ENCODE measurements at regions not wholly inside any gene's neighbourhood (a gene's known extent, or its start where the extent isn't known, plus 50 kb on each side); places are given as distances from the start of the nearest gene placed in this dataset.

DNA sequence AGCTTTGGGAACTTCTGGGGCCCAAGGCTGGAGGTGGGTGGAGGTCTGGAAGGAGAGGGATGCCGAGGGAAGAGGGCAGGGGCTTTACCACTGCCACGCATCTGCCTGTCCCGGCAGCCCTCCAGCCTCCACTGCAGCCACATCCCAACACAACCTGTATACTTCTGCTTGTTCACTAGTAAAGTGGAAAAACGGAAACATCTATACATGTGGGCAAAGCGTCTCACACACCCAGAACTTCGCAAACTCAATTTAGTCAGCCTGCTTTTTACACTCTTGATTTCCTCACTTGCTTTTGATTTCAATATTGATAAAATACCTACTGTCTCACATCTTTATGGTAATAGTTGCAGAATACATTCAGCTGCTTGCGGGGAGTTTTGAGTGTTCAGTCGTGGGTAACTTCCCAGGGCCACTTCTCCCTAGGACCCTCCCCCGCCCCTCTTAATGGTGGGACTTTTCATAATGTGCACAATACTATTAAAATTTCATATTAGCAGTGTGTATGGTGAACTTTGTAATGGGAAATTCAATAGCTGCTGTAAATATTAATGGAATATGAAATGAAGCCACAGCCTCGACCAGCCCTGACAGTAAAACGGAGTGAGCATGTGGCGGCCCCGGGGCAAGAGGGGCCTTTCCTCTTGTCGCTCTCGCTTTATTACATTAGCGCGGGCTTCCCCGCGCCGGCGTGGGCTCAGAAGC is 85.2 kb downstream of the NR2F2 start:
- DNase-seq, result no peak

DNA sequence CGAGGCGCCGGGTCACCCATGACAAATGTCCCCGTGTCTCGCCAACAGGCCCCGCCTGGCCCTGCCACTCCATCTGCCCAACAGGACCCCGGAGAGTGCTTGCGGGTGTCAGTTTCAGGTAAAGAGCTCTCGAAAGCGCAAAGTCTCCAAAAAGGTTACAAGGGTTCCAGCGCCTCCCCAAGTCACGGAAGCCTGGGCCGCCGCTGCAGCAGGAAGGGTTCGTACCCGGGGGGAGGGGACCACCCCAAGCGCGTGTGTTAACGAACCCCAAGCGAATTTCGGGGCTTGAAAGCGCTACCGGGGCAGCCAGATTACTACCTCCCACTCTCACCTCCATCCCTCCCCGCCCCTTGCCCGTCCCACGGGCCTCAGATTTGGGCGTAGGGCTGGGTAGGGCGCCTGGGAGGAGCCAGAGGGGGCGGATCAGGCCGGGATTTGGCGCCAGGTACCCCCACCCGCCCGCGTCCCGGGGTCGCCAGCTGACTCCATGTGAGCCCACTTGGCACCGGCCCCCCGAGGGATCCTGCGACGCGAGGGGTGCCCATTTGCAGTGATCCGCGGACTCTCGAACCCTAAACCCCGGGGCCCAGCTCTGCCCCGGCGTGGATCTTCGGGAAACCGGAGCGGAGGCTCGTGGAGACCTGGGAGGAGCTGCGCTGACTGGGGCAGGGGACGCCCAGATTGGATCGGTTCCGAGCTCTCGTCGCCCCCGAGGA is 85.9 kb downstream of the NR2F2 start:
- DNase-seq, result no peak

DNA sequence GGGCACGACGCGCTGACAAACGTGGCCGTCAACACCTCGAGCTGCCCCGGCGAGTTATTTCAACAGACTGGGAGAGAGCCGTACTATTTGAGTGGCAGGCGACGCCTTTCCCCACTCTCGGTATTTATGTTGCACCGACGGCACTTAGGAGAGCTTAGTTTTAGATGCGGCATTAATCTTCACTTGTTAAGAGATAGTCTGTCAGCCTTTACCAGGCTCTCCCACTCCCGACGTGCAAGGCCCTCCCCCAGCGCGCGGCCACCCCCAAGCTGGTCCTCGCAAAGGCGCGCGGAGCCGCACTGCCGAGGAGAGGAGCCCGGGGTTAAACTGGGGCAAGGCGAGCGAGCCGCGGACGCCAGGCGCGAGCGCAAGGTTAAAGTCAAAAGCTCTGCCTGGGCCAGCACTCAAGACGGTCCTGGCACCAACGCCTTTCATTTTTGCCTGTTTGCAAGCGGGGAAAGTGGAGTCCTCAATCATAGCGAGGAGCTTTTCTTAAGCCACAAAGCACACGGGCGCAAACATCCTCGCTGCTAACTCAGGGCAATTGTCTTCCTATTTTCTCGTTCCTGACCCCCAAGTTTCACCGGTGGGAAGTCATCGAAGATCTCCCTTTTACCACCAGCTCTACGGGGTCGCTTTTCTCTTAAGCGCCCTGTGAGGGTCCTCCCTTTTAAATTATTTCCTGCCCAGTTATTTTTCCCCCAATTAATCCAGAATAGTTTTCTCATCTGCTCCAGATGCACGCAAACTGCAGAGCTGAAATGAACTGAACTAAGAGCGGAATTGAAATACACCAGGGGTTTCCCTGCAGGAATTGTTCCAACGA is 86.6 kb downstream of the NR2F2 start:
- peak; percentile 3 for DNase-seq

DNA sequence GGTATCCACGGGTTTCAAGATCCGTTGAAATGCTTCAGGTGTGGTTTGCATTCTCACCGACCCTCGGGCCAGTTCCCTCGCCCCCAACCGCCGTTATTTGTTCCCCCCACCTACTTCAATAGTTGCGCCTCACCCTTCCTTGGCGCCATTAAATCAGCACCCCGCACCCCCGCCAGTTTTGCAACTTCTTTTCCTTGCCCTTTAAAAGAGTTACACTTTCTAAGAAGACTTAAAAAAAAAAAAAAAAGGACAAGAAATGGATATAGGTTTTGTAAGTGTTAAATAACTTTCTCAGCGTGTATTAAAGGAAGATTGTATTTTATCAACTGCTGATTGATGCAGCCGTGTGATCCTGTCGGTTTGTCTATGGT is 87.2 kb downstream of the NR2F2 start:
- DNase-seq, result no peak

DNA sequence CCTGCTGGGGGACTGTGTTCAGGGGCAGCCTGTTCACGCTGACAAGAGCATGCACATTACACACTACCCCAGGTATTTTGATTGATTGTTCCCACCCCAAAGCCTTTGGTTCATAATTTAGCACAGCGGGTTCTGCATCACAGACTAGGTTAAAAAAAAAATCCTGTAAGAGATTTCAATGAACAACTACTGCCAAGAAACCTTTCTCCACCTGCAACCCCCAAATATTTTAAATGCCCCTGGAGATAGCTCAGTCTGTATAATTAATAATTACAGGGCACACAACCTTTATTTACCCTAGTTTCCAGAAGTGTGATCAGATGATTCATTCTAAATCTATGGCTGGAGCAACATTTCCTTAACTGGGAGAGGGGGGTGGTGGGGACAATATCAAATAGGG is 87.6 kb downstream of the NR2F2 start:
- no peak for DNase-seq

DNA sequence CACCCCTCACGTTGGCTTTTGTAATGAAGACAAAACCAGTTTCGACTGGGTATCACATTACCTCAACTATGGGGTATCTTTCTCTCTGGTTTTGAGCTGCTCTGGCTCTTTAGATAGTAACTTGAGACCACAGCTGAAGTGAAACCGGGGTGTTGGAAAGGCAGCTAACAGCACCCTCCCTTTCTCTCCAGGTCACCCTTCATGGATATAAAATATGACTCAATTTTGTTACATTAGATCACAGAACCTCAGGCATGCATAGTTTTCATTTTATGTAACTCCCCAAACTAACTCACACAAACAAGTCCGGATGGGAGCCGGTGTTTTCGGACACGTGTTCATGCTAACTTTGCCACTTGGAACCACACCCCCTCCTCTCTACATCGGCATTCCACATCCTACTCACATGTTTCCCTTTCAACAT is 90.7 kb downstream of the NR2F2 start:
- no peak for DNase-seq

DNA sequence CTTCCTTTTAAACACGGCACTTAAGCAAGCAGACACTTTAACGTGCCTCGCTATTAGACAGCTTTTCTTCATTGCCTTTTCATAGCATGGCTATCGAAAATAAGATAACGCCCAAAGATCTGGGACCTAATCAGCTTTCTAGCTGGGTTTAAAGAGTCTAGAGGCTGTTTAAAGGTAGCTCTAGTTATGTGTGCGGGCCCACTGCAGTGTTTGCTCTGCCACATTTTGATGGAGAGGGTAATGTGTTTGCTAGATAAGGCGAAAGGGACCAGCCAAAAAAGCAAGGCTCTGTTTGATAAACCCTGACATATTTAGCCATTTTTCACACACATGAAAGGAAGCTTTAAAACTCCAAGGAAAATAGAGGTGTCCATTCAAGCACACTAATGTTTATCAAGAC is 91.6 kb downstream of the NR2F2 start:
- DNase-seq, result no peak

DNA sequence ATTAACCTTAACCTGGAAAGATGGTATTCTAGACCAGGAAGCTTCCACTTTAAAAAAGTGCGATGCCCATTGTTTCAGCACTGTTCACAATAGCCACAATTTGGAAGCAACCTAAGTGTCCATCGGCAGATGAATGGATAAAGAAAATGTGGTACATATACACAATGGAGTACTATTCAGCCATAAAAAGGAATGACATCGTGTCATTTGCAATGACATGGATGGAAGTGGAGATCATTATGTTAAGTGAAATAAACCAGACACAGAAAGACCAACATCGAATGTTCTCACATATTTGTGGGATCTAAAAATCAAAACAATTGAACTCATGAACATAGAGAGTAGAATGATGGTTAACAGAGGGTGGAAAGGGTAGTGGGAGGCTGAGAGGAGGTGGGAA is 94.2 kb downstream of the NR2F2 start:
- no peak for DNase-seq

DNA sequence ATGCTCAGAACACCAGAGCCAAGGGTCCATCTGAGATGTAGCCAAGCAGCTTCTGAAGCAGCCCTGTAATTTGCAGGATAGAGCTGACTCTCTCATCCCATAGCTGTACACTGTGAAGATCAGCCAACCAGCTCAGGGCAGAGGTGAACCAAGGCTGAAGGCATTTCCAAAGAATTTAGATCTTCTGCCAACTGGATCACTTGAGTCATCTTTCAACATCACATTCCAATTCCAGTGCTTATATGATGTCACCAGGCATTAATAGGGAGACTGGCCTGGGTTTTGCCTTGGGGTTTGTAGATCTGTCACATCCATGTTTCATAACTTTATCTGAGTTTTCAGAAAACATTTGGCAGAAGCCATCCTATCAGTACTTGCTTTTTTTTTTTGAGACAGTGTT is 98.2 kb downstream of the NR2F2 start:
- DNase-seq, result no peak

DNA sequence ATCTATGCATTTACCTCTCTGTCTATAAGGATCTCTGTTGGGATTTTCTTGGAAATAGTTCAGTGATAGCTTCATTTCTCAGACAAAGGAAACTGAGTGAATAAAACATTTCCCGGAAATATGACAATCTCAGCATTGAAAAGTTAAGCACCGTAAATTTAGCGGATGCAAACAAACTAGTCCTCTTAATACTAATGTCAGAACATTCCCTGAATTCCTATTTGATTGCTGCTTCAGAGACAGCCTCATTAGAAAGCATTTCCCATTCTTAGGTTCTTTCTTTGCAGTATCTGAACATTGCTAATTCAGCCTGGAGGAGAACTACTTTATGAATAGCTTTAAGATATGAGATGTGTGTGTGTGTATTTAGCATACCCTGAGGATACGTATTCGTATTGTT is 101.3 kb downstream of the NR2F2 start:
- DNase-seq, result no peak

DNA sequence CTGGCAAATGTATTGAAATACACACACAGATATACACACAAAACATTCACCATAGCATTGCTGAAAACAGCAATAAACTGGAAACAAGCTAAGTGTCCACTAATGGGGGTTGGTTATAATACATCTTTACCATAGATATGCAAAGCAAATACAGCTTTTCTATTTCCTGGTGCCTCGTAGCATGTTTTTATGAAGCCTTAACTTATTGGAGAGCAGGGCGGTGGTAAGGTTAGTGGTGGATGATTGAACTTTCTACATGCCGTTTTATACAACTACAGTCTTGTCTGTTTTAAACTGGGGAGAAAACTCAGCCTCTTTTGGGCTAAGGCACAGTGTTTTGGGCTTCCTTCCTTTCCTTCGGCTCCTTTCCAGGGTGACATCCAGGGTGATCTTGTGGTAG is 104.5 kb downstream of the NR2F2 start:
- DNase-seq, result no peak

DNA sequence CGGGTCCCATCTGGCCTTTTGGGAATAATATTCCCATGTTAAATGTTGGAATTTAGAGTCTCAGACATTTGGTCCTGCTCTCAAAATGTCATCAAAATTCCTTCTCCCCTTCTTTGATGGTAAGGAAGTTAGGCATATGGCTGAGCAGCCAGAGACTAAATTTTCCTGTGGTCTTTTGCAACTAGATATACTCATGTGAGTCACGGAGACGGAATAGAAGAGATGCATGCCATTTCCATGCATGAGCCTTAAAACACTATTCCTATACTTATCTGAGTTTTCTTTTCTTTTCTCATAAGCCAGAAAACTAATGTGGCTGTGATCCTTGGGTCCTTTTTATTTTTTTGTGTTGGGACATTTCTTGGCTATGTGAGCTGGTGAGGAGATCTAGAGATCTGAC is 105.3 kb downstream of the NR2F2 start:
- no peak for DNase-seq

DNA sequence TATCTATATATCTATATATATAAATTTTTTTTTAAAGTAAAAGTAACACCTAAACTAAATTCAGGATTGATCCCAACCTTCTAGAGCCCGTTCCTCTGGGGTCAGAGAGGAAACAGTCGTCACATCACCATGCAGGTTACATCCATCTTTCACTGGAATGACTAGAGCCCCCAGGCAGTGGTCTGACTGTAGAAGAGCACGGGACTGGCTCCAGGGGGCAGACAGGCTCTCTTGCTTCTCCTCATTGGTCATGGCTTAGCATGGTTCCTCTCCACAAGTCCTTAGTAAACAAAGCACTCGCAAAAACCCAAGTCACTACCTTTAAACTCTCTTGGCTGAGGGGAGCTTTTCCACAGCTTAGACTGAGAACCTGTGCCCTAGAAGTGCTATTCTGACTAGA is 110.5 kb downstream of the NR2F2 start:
- DNase-seq, result no peak

DNA sequence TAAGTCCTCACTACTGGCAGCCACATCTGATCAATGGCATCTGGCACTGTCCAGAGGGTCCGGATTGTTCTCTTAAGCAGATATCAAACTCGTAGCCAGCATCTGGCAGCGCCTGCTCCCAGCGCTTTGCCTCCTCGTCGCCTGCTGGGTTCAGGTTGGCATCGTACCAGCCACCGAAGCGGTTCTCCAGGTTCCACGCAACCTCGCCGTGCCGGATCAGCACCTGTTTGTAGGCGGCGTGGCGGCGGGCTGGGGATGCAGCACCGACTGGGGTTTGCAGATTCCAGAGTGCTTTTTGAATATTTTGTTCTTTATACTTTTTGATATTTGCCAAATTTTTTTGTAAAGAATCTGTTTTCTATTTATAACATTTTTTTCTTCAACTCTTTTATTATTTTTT is 111.6 kb downstream of the NR2F2 start:
- DNase-seq, result no peak

DNA sequence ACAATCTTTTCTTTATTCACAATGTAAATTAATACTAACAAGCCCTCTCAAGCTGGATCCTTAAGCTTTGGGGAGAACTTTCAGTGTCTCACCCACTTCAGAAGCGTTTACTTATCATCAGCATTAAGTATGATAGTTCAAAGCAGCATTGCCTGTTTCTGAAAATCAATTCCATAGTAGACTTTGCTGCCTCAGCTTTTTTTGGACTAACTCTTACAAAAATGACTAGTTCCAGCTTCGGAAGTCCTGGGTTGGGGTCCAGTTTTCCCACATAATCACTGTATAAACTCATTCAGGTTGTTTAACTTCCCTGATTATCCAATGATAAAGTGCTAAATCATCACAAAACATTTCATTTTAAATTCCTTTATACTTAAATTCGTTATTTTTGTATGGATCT is 114.4 kb downstream of the NR2F2 start:
- no peak for DNase-seq

DNA sequence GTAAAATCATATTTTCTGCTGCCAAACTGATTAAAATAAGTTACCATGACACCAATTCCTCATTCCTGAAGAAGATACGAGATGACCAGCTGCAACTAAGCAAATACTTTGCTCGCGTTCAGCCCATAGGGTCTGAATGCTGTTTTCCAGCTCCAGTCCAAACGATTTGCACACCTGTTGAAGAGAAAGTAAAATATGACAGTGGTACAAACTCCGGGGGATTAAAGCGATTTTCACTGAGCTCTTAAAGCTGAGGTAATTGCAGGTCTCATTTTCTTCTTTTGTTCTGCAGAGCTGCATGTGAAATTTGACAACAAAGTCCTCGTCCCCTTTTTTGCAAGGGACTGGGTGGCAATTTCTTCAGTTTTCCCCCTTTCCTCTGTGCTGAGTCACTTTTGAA is 118.4 kb downstream of the NR2F2 start:
- DNase-seq, result no peak

DNA sequence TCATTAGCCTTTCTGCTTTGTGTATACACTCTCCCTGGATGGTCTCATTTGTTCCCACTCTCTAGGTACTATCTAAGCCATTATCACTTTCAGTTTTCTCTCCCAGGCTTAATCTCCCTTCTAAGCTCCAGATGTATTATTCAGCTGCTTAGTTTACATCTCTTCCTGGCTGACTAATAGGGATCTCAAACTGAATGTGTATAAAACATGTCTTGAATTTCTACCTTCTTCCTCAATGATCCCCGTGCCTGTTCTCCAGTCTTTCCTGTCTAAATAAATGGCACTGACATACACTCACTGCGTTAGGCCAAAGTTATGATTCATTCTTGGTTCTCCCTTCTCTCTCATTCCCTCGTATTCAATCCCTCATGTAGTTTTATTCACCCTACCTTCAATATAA is 127.3 kb downstream of the NR2F2 start:
- no peak for DNase-seq

DNA sequence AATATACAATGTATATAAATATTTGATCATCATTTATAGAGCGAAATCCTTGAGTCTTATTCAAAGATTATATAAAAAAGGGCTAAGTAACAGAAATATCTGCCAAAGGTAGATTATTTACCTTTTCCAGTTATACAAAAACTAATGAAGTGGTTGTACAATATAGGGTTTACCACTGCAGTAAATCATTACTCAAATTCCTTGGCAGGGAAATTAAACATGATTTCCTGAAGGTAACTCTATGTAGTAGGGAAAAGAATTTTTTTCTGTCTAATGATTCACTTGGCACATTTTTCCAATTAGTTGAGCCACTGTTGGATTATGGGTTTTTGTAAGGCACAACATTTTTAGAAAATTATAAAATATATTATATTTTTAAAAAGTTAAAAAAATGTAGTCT is 129.6 kb downstream of the NR2F2 start:
- no peak for DNase-seq

DNA sequence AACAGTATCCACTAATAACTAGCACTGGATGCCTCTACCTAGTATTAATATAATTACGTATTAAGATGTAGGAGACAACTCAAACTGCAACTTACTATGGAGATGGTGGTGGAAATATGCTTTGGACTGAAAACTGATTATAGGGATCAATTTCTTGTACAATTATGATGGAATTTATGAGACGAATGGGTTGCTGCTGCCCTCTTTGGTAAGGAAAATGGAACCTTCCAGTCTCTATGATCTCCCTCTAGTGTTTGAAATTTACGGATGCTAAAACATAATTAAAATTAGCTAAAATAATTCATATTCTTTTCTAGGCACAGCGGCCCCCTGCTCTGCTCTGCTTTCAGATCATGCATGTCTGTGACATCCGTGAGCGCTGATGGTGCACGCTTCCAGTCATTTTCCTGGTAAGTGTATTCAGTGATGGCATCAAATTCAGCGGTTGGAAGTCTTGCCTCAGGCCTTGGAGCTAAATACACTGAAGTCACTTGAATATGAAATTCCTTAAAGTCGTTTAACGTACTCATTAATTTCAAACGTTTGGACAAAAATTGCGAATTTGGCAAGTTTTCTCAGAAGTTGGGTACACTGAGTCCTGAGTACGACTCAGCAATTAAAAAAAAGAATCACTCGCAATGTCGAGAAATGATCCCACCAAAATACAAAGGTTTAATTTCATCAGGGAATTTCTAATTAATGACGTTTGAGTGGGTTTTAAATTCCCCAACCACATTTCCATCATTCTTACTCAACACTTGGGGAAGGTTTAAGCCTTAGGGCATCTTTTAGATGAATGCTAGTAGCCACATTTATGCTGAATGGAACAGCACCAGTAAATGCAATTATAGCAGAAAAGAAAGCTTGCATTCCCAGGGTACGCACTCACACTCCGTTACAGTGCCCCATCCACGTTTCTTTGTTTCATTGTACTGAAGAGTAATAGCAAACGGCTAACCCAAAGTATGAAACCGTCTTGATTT is 132.6 kb downstream of the NR2F2 start:
- DNase-seq, result no peak

DNA sequence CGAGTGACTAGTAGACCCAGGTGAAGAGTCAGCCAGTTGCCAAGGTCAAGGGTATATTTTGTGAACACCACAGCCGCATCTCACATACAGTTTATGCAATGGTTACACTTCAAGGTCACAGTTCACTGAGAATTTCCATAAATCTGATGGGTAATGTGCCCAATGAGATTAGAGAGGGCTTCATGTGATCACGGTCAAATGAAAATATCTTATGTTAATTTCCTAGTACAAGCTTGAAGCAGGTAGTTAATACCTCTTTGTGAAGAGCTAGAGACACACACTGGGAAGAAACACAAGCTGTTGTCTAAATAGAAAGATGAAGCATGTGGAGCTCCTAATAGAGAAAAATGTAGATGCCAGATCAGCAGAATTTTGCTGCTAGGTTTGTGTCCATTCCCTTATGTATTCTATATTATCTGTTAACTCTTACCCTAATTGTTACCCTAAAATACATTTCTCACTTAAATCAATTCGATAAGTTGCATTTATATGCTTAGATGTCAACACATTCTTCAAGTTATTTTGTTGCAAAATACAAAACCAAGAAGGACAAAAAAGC is 136.0 kb downstream of the NR2F2 start:
- no peak for DNase-seq

DNA sequence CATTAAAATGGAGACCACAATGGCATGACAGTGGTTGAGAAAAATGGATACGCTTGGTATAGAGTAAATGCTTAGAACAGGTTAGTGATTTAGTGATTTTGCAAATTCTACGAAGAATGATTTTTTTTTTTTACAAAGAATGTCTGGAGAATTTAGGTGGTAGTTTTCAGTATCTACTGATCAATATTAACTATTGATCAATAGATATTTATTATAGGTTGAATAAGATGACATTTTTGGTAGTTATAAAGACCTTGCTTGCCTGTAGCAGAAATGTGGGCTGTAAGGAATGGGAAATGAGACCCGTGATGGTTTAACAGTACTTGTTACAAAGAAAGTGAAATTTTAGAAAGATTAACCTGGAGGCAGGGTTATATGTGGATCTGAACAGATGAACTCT is 137.5 kb downstream of the NR2F2 start:
- no peak for DNase-seq

DNA sequence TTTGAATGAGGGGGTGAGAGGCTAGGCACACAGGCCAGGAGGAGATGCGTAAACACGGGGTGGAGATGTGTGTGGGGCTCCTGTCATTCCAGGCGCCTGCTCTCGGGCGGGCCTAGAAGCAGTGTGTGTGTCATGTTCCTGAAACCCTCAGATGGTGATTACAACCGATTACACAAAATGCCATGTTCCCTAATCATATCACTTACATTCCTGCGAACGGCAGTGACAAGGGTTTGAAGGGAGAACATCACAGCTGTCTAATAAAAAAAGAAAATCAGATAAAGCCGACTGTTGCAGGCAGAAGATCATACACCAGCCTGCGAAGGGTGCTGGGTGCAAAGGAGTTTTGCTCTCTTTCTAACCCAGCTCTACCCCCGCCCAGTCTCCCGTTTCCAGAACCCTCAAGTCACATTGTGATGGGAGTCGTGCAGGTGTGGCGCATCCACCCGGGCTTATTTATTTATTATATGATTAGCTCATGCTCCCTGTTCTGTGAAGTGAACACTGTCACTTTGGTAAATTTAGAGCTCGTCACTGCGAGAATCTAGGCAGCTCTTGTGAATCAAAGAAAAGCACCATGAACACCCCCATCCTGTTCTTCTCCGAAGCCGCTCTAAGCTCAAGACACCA is 140.3 kb downstream of the NR2F2 start:
- no peak for DNase-seq
